ENCODE measurements at regions not wholly inside any gene's neighbourhood (a gene's known extent, or its start where the extent isn't known, plus 50 kb on each side); places are given as distances from the start of the nearest gene placed in this dataset.

- no peak for TF ChIP-seq CTCF (IDR thresholded peaks at IDR 0.05; ENCODE audit: borderline replicate concordance, control extremely low read depth, extremely low read depth, insufficient read depth, missing control alignments)
- in situ Hi-C loops (cut with MboI; ENCODE audit: low sequenced_read_pairs, unreplicated experiment) = no loop called here
- no peak for DNase-seq (ENCODE audit: low spot score)
Observed at GRCh38 chr6:51292659-51293058, 474.0 kb downstream of the TFAP2B start.

GRCh38 chr6:51299621-51300380 is 481.1 kb downstream of the TFAP2B start:
- in situ Hi-C loops (cut with MboI; ENCODE audit: low sequenced_read_pairs, unreplicated experiment) = no loop called here
- TF ChIP-seq CTCF (IDR thresholded peaks at IDR 0.05; ENCODE audit: borderline replicate concordance, control extremely low read depth, extremely low read depth, insufficient read depth, missing control alignments) = no peak
- DNase-seq (ENCODE audit: low spot score) = no peak

- DNase-seq (ENCODE audit: low spot score) = no peak
- no peak for TF ChIP-seq CTCF (IDR thresholded peaks at IDR 0.05; ENCODE audit: borderline replicate concordance, control extremely low read depth, extremely low read depth, insufficient read depth, missing control alignments)
- in situ Hi-C loops (cut with MboI; ENCODE audit: low sequenced_read_pairs, unreplicated experiment) = no loop called here
Observed at GRCh38 chr6:51300510-51300909, 481.8 kb downstream of the TFAP2B start.

GRCh38 chr6:51301962-51302361 is 483.3 kb downstream of the TFAP2B start:
- in situ Hi-C loops (cut with MboI; ENCODE audit: low sequenced_read_pairs, unreplicated experiment) = no loop called here
- no peak for DNase-seq (ENCODE audit: low spot score)
- TF ChIP-seq CTCF (IDR thresholded peaks at IDR 0.05; ENCODE audit: borderline replicate concordance, control extremely low read depth, extremely low read depth, insufficient read depth, missing control alignments) = no peak

- TF ChIP-seq CTCF (IDR thresholded peaks at IDR 0.05; ENCODE audit: borderline replicate concordance, control extremely low read depth, extremely low read depth, insufficient read depth, missing control alignments) = no peak
- no peak for DNase-seq (ENCODE audit: low spot score)
- in situ Hi-C loops (cut with MboI; ENCODE audit: low sequenced_read_pairs, unreplicated experiment) = no loop called here
Observed at GRCh38 chr6:51302431-51302830, 483.8 kb downstream of the TFAP2B start.

- no peak for TF ChIP-seq CTCF (IDR thresholded peaks at IDR 0.05; ENCODE audit: borderline replicate concordance, control extremely low read depth, extremely low read depth, insufficient read depth, missing control alignments)
- in situ Hi-C loops (cut with MboI; ENCODE audit: low sequenced_read_pairs, unreplicated experiment) = no loop called here
- DNase-seq (ENCODE audit: low spot score) = no peak
Observed at GRCh38 chr6:51303338-51303737, 484.7 kb downstream of the TFAP2B start.

Measured in GM13976 (cell line).